A549 (cell line): ENCODE measurements at regions not wholly inside any gene's neighbourhood (a gene's known extent, or its start where the extent isn't known, plus 50 kb on each side); places are given as distances from the start of the nearest gene placed in this dataset.

Experiments used
- ATAC-seq, 2 experiments: fragments of 200-7000 bp in 1 of 2; fragments of >200 bp in 1 of 2; cut with Nextera tagmentation in 1 of 2; cut with Tn5 transposase in 1 of 2; 3 replicates each; pipeline versions ENCODE4 v1.8.0 to v1.9.1; 2018 to 2020; ENCODE audit warnings: mild to moderate bottlenecking in 1 of 2, moderate library complexity in 1 of 2
- CTCF ChIA-PET: fragments of 300-600 bp; sonication (Branson Sonifier 250); formaldehyde crosslinking; extraction: SDS; loops from one replicate; lab custom pipeline; 2021; ENCODE audit warnings: antibody characterized with exemption, inconsistent platforms; lab: Yijun Ruan, JAX
- POLR2A ChIA-PET: fragments of 350-600 bp; formaldehyde crosslinking; extraction: SDS; loops from one replicate; lab custom pipeline; 2021; ENCODE audit warnings: antibody characterized with exemption, inconsistent platforms; lab: Yijun Ruan, JAX
- DNase-seq, 2 experiments: peaks; one replicate each; pipeline versions ENCODE4 v3.0.0 to v3.0.0-alpha.2; 2011 to 2016; ENCODE audit warnings: low read depth in 1 of 2, low spot score in 1 of 2
- FAIRE-seq: peaks from 2 replicates; lab custom pipeline; 2011; peaks lifted over from hg19 to GRCh38; lab: Jason Lieb, UNC
- H3K27ac ChIP-seq, 2 experiments: fragments of >200 bp; sonication (Bioruptor Twin); formaldehyde crosslinking; 3 replicates each; pipeline ENCODE4 v1.5.1; 2016 to 2017
- H3K4me1 ChIP-seq: fragments of >200 bp; sonication (Bioruptor Twin); formaldehyde crosslinking; 3 replicates; pipeline ENCODE4 v1.6.1; 2016
- H3K4me2 ChIP-seq: fragments of >200 bp; sonication (Bioruptor Twin); formaldehyde crosslinking; 3 replicates; pipeline ENCODE4 v1.6.1; 2016
- H3K4me3 ChIP-seq: fragments of >200 bp; sonication (Bioruptor Twin); formaldehyde crosslinking; 3 replicates; pipeline ENCODE4 v1.5.1; 2016
- H3K9me3 ChIP-seq: fragments of >200 bp; sonication (Bioruptor Twin); formaldehyde crosslinking; 3 replicates; pipeline ENCODE4 v1.6.1; 2016
- CHD2 ChIP-seq: fragments of 150-350 bp; IDR thresholded peaks from 2 replicates; pipeline ENCODE4 v1.6.1; 2014; ENCODE audit warnings: low read length; ENCODE audit not compliant: partially characterized antibody
- CHD4 ChIP-seq: fragments of 200-600 bp; sonication (generic); IDR thresholded peaks from 2 replicates; pipeline ENCODE4 v1.6.1; 2016; ENCODE audit warnings: antibody characterized with exemption, mild to moderate bottlenecking, borderline replicate concordance
- GATA3 ChIP-seq: IDR thresholded peaks from 2 replicates; pipeline ENCODE4 v1.6.1; 2012; ENCODE audit warnings: borderline replicate concordance
- HDAC2 ChIP-seq: fragments of 200-600 bp; sonication (generic); IDR thresholded peaks from 2 replicates; pipeline ENCODE4 v1.6.1; 2016
- HOXB5 ChIP-seq: fragments of 250-450 bp; sonication (Bioruptor Pico); IDR thresholded peaks from 2 replicates; pipeline ENCODE4 v1.5.0; 2020; ENCODE audit warnings: mild to moderate bottlenecking, moderate library complexity
- JUNB ChIP-seq: fragments of >200 bp; sonication (Bioruptor Twin); formaldehyde crosslinking; IDR thresholded peaks from 2 replicates; pipeline ENCODE4 v1.6.1; 2016
- KDM1A ChIP-seq: fragments of 200-600 bp; sonication (generic); IDR thresholded peaks from 2 replicates; pipeline ENCODE4 v1.6.1; 2016; ENCODE audit warnings: low read depth, mild to moderate bottlenecking
- KDM5A ChIP-seq: fragments of 200-600 bp; sonication (generic); IDR thresholded peaks from 2 replicates; pipeline ENCODE4 v1.6.1; 2016; ENCODE audit warnings: antibody characterized with exemption, mild to moderate bottlenecking
- PHF8 ChIP-seq: fragments of 200-600 bp; sonication (generic); IDR thresholded peaks from 2 replicates; pipeline ENCODE4 v1.6.1; 2016; ENCODE audit warnings: low read depth, mild to moderate bottlenecking, antibody characterized with exemption, moderate library complexity, borderline replicate concordance
- POLR2A ChIP-seq: IDR thresholded peaks from 2 replicates; pipeline ENCODE4 v1.6.1; 2012; ENCODE audit warnings: mild to moderate bottlenecking, low read length
- POLR2AphosphoS2 ChIP-seq: conservative IDR thresholded peaks from 2 replicates; pipeline ENCODE4 v1.6.1; 2012; ENCODE audit warnings: low read length, improper control_type of control experiment, inconsistent platforms
- RAD21 ChIP-seq, 2 experiments: fragments of >200 bp in 1 of 2; sonication (Bioruptor Twin) in 1 of 2; formaldehyde crosslinking in 1 of 2; IDR thresholded peaks in 1 of 2; conservative IDR thresholded peaks in 1 of 2; 2 replicates in 1 of 2; 3 replicates in 1 of 2; pipeline ENCODE4 v1.6.1; 2012 to 2018; ENCODE audit warnings: inconsistent platforms in 1 of 2
- SREBF2 ChIP-seq: fragments of 450-650 bp; IDR thresholded peaks from 2 replicates; pipeline ENCODE4 v1.6.1; 2014; ENCODE audit warnings: mild to moderate bottlenecking, moderate library complexity
- WGBS: methylation state at CpG from one replicate; pipeline ENCODE4 v1.1.6; 2017; ENCODE audit errors: missing lambda C conversion rate; 5-methylcytosine and 5-hydroxymethylcytosine counted together
- TF ChIP-seq, protein P1 (sequence below): fragments of 250-450 bp; sonication (Bioruptor Pico); IDR thresholded peaks from 2 replicates; pipeline ENCODE4 v1.5.0; 2021; ENCODE audit warnings: mild to moderate bottlenecking, moderate library complexity, borderline replicate concordance
- TF ChIP-seq, protein P2 (sequence below): fragments of 200-600 bp; sonication (generic); IDR thresholded peaks from 2 replicates; pipeline ENCODE4 v1.6.1; 2016; ENCODE audit warnings: antibody characterized with exemption, mild to moderate bottlenecking, moderate library complexity
- TF ChIP-seq, protein P3 (sequence below): IDR thresholded peaks from 2 replicates; pipeline ENCODE4 v1.6.1; 2012; ENCODE audit warnings: low read depth, borderline replicate concordance
- TF ChIP-seq, protein P4 (sequence below): fragments of 250-450 bp; sonication (Bioruptor Pico); IDR thresholded peaks from 2 replicates; pipeline ENCODE4 v1.5.0; 2020; ENCODE audit warnings: low read depth, mild to moderate bottlenecking, moderate library complexity

DNA sequence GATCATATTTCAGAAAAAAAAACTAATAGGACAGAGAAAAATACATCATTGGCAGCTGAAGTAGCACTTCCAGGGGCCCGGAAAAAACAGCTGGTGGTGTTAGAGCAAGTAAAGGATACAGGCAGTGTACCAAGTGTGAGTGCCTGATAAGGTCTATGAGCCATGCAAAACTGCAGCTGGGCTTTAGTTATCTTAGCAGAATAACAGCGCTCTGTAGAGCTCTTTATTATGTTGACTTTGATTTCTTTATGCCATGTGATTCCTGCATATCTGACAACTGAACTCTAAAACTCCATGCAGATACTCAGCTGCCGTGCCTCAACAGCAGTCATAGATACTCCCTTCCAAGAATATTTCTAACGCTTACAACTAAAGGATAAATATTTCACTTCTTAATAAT is 119.5 kb downstream of the CAAP1 start (continued):
- TF ChIP-seq, protein P1, sequence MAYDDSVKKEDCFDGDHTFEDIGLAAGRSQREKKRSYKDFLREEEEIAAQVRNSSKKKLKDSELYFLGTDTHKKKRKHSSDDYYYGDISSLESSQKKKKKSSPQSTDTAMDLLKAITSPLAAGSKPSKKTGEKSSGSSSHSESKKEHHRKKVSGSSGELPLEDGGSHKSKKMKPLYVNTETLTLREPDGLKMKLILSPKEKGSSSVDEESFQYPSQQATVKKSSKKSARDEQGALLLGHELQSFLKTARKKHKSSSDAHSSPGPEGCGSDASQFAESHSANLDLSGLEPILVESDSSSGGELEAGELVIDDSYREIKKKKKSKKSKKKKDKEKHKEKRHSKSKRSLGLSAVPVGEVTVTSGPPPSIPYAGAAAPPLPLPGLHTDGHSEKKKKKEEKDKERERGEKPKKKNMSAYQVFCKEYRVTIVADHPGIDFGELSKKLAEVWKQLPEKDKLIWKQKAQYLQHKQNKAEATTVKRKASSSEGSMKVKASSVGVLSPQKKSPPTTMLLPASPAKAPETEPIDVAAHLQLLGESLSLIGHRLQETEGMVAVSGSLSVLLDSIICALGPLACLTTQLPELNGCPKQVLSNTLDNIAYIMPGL = no peak
- no peak for TF ChIP-seq KDM5A
- TF ChIP-seq, protein P2, sequence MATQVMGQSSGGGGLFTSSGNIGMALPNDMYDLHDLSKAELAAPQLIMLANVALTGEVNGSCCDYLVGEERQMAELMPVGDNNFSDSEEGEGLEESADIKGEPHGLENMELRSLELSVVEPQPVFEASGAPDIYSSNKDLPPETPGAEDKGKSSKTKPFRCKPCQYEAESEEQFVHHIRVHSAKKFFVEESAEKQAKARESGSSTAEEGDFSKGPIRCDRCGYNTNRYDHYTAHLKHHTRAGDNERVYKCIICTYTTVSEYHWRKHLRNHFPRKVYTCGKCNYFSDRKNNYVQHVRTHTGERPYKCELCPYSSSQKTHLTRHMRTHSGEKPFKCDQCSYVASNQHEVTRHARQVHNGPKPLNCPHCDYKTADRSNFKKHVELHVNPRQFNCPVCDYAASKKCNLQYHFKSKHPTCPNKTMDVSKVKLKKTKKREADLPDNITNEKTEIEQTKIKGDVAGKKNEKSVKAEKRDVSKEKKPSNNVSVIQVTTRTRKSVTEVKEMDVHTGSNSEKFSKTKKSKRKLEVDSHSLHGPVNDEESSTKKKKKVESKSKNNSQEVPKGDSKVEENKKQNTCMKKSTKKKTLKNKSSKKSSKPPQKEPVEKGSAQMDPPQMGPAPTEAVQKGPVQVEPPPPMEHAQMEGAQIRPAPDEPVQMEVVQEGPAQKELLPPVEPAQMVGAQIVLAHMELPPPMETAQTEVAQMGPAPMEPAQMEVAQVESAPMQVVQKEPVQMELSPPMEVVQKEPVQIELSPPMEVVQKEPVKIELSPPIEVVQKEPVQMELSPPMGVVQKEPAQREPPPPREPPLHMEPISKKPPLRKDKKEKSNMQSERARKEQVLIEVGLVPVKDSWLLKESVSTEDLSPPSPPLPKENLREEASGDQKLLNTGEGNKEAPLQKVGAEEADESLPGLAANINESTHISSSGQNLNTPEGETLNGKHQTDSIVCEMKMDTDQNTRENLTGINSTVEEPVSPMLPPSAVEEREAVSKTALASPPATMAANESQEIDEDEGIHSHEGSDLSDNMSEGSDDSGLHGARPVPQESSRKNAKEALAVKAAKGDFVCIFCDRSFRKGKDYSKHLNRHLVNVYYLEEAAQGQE = no peak
- no peak for TF ChIP-seq SREBF2
- no peak for TF ChIP-seq JUNB

DNA sequence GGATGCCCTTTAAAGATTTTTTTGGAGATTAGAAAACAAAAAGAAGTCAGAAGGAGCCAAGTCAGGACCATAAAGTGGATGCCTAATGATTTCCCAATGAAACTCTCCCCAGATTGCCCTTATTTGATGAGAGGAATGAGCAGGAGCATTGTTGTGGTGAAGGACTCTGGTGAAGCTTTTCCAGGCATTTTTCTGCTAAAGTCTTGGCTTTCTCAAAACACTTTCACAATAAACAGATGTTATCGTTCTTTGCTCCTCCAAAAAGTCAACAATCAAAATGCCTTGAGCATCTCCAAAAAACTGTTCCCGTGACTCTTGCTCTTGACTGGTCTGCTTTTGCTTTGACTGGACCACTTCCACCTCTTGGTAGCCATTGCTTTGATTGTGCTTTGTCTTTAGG is 121.8 kb downstream of the CAAP1 start:
- ChIA-PET CTCF (no interaction called here), POLR2A (no interaction called here)

DNA sequence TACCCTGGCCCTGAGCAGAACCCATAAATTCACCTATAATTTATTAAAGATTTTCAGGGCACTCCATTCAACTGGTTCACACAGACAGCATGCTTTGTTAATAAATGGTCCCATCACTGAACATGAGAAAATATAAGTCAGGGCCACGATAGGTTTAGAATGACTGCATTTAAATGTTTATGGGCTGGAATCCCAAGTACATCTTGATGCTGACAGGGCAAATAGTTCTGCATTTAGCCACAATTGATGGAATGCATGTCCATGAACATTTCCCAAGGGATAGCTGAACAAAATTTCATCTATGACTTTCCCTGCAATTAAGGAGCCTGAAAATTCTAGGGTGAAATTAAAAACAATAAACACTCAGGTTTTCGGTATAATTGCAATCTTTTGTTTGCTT is 124.5 kb downstream of the CAAP1 start:
- Histone ChIP-seq H3K27ac (no peak overlapping the region), H3K4me2 (no peak overlapping the region), H3K4me1 (no peaks in the 10 kb centered on the region), H3K4me3 (no peak overlapping the region), H3K9me3 (no peaks in the 10 kb centered on the region)
- no peak for DNase-seq
- FAIRE-seq = no peak
- WGBS = 28% methylated on average over 2 of the region's 2 CpGs
- ChIA-PET CTCF (interaction anchor here (0.6 kb wide), 1 partner anchor 90 kb away, joined by 3 read pairs; no protein-coding TSS in a partner anchor), POLR2A (no interaction called here)
- TF ChIP-seq CHD2 = no peak
- TF ChIP-seq, protein P3, sequence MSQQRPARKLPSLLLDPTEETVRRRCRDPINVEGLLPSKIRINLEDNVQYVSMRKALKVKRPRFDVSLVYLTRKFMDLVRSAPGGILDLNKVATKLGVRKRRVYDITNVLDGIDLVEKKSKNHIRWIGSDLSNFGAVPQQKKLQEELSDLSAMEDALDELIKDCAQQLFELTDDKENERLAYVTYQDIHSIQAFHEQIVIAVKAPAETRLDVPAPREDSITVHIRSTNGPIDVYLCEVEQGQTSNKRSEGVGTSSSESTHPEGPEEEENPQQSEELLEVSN = no peak
- TF ChIP-seq HOXB5 (CRISPR knock-in tag) = no peak
- TF ChIP-seq RAD21 (conservative IDR thresholded peaks at IDR 0.05 in 1 of 2, IDR thresholded peaks at IDR 0.05 in 1 of 2) = no peak
- TF ChIP-seq, protein P2 = no peak
- no peak for TF ChIP-seq JUNB
- TF ChIP-seq, protein P4, sequence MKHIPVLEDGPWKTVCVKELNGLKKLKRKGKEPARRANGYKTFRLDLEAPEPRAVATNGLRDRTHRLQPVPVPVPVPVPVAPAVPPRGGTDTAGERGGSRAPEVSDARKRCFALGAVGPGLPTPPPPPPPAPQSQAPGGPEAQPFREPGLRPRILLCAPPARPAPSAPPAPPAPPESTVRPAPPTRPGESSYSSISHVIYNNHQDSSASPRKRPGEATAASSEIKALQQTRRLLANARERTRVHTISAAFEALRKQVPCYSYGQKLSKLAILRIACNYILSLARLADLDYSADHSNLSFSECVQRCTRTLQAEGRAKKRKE (CRISPR knock-in tag) = no peak
- no peak for TF ChIP-seq CHD4
- TF ChIP-seq POLR2A = no peak
- no peak for TF ChIP-seq KDM5A
- ATAC-seq = no peak

More for the DNA sequence above, 121.8 kb downstream of the CAAP1 start:
- WGBS = 6% methylated on average over 2 of the region's 2 CpGs
- Histone ChIP-seq H3K9me3 (no peaks in the 10 kb centered on the region), H3K4me1 (no peaks in the 10 kb centered on the region), H3K27ac (no peak overlapping the region), H3K4me2 (no peak overlapping the region), H3K4me3 (no peak overlapping the region)
- DNase-seq = no peak
- FAIRE-seq = no peak
- TF ChIP-seq HDAC2 = no peak
- no peak for TF ChIP-seq SREBF2
- no peak for TF ChIP-seq PHF8
- TF ChIP-seq GATA3 = no peak
- TF ChIP-seq POLR2AphosphoS2 = no peak
- TF ChIP-seq JUNB = no peak
- TF ChIP-seq KDM1A = no peak
- ATAC-seq = no peak
